Activated T-helper 1 cell treated with anti-CD3 and anti-CD28 coated beads, Interleukin-12 subunit alpha, Interleukin-12 subunit beta, Interleukin-2, Interleukin-4 antibody, amounts not matched to agents 30 ng/mL and 10 ng/mL and 1 ng/mL, durations not matched to agents 14 hours and 24 hours and 36 hours (primary cell): ENCODE measurements at regions not wholly inside any gene's neighbourhood (a gene's known extent, or its start where the extent isn't known, plus 50 kb on each side); places are given as distances from the start of the nearest gene placed in this dataset.

ENCODE experiments used
- DNase-seq: peaks from one replicate; pipeline ENCODE4 v3.0.0; 2021; ENCODE audit warnings: low spot score
- H3K27ac Mint-ChIP-seq: one replicate; pipeline ENCODE4 v1.8.0; 2021; ENCODE audit warnings: mild to moderate bottlenecking, mixed read lengths
- H3K27me3 Mint-ChIP-seq: one replicate; pipeline ENCODE4 v1.8.0; 2022; ENCODE audit warnings: mild to moderate bottlenecking, moderate library complexity, mixed read lengths; ENCODE audit not compliant: insufficient read depth
- H3K36me3 Mint-ChIP-seq: one replicate; pipeline ENCODE4 v1.8.0; 2021; ENCODE audit warnings: low read depth, mixed read lengths
- H3K4me1 Mint-ChIP-seq: one replicate; pipeline ENCODE4 v1.8.0; 2021; ENCODE audit warnings: low read depth, mixed read lengths
- H3K4me3 Mint-ChIP-seq: one replicate; pipeline ENCODE4 v1.8.0; 2021; ENCODE audit warnings: mild to moderate bottlenecking, moderate library complexity, mixed read lengths
- H3K9me3 Mint-ChIP-seq: one replicate; pipeline ENCODE4 v1.8.0; 2021; ENCODE audit warnings: mixed read lengths
- intact Hi-C: fragments of 100-400 bp; cut with micrococcal nuclease; formaldehyde crosslinking; loops from one replicate; pipeline ENCODE4 v1.15.1; 2024

DNA sequence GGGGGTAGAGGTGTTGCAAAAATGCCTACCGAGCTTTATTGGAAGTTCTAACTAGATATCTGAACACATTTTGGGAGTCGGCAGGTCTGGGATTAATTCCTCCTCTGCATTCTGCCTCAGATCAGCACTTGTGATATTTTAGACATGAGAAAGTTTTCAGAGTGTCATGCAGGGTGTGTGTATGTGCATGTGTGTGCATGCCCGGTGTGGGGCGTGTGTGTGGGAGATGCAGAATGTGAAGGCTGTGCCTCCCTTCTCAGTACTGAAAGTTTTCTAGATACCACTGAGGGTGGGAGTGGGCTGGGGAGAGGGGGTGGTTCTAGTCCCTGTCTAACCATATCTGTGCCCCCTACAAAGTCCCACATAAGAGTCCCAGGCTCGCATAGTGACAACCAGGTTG lies 180.0 kb upstream of the NTM start:
- no peak for DNase-seq
- Mint-ChIP-seq H3K36me3 (no peaks in the 10 kb centered on the region), H3K9me3 (no peaks in the 10 kb centered on the region), H3K27me3 (peaks cover 2% of the 10 kb centered on the region), H3K4me3 (no peak overlapping the region), H3K27ac (no peak overlapping the region), H3K4me1 (no peaks in the 10 kb centered on the region)
- intact Hi-C loops = no loop called here

DNA sequence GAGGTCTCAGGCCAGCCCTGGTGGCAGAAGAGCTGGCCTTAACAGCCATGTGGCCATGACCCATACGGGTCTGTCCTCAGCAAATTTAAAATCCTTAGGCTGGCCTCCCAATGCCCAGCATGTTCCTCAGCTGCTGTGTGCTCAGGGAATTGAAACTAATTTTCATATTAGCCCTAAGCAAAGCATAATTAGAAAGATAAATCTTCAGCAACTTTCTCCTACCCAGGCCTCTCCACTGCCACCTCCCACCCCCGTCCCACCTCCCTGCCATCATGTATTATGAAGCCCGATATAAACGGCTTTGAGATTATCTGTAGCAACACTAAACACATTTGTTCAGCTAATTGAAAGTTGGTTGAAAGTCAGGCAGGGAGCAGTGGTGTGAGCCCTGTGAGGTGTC lies 178.8 kb upstream of the NTM start:
- no peaks in the 10 kb centered on the region for H3K36me3 Mint-ChIP-seq
- intact Hi-C loops = no loop called here
- no peak overlapping the region for H3K27ac Mint-ChIP-seq

DNA sequence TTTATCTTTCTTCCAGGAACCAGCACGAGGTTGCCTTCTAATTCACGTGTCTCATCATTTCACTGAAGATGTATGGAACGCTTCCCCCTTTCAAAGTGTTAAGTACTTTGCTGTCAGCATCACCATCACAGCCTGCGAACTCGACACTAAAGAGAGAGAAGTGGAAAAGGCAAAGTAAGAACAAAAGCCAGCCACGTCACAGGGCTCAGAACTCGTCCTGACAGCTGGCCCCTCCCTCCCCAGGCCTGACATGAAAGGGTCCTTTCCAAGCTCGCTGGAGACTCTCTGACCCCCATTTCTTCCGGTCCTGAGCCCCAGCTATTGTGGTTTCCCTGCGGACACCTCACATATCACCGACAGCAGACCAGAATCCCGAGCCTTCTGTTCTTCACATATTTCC lies 177.8 kb upstream of the NTM start:
- Mint-ChIP-seq H3K4me3 (no peak overlapping the region), H3K9me3 (no peaks in the 10 kb centered on the region), H3K4me1 (no peaks in the 10 kb centered on the region), H3K27me3 (no peaks in the 10 kb centered on the region), H3K27ac (no peak overlapping the region), H3K36me3 (no peaks in the 10 kb centered on the region)
- no peak for DNase-seq
- intact Hi-C loops = no loop called here

More for the DNA sequence above, 178.8 kb upstream of the NTM start:
- Mint-ChIP-seq H3K27me3 (no peaks in the 10 kb centered on the region), H3K9me3 (no peaks in the 10 kb centered on the region), H3K4me1 (no peaks in the 10 kb centered on the region), H3K4me3 (no peak overlapping the region)
- no peak for DNase-seq

DNA sequence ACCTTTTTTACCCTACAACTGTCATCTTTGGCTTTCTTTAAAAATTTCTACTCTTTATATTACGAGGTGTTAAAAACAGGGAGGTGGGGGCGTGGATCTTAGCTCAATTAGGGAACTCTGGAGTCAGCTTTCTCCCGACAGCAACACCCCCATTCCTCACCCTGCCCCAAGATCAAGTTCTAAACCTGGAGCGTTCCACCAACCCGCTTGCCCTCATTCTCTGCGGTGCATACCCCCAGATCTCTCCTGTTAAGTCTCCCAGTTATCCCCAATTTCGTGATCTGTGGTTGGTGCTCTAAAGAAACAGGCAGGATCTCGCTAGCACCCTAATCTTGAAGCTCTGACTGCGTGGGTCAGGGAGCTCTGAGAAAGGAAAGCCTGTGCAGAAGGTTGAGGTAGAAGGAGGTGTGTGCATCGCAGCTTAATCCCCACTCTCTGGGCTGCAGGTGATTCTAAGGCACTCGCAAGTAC lies 177.3 kb upstream of the NTM start:
- H3K4me3 Mint-ChIP-seq = no peak overlapping the region
- H3K27ac Mint-ChIP-seq = no peak overlapping the region
- no peak for DNase-seq
- intact Hi-C loops = no loop called here
- no peaks in the 10 kb centered on the region for H3K9me3 Mint-ChIP-seq
- no peaks in the 10 kb centered on the region for H3K27me3 Mint-ChIP-seq
- no peaks in the 10 kb centered on the region for H3K36me3 Mint-ChIP-seq
- H3K4me1 Mint-ChIP-seq = no peaks in the 10 kb centered on the region

DNA sequence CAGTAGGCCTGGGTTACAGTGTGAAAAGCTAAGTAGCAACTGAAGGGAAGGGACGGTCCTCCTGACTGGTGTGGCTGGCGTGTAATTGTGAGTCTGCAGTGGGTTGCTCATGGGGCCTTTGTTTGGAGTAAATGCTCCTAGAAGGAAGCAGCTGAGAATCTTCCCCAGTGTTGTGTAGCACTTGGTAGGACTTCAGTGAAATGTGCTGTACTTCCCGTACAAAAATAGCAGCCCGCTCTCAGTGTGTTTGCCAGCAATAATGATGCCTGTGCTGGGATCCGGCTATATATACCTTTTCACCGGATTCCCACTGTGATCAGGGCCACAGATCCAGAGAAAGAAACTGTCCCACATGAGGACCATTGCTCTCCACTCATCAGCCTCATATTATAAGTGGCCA lies 175.7 kb upstream of the NTM start:
- Mint-ChIP-seq H3K27ac (no peak overlapping the region), H3K27me3 (no peaks in the 10 kb centered on the region), H3K4me3 (no peak overlapping the region), H3K36me3 (no peaks in the 10 kb centered on the region), H3K4me1 (no peaks in the 10 kb centered on the region), H3K9me3 (no peaks in the 10 kb centered on the region)
- no peak for DNase-seq
- intact Hi-C loops = no loop called here

DNA sequence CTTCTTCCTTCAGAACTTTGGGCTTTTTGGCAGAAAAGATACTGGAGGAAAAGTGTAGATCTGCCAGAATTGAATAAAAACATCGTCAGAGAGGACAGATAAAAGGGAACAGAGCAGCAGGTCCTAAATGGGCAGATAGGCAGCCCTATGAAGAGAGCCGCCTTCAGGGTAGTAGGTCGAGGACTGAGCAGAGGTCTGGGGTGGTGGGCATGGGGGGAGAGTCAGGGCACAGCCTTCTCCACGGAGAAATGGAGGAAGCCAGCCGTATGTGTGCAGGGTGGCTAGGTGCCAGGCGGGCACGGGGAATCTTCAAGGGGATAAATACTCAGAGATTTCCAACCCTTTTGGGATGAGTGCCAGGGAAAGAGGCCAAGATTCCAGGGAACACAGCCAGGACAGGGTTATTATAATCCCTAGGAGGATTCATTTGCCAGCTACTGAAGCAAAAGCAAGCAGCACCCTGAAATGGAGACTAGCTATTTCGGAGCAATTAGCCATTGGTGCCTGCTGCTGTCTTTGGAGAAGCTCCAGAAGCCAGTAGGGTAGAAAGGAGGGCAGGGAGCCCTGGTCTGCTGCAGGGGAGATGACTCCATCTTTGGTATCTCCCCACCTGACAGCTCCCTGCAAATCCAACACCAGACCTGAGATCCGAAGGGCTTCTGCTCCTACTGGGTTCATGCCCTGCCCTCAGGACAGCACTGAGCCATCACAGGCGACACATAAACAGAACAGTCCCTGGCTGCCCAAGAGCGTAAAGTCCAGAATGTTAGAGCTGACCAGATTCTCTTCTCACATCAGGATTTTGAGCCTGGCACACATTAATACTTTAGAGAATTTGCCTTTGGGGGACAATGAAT lies 174.5 kb upstream of the NTM start:
- no peaks in the 10 kb centered on the region for H3K4me1 Mint-ChIP-seq
- no peak for DNase-seq
- intact Hi-C loops = no loop called here
- H3K27me3 Mint-ChIP-seq = no peaks in the 10 kb centered on the region
- no peak overlapping the region for H3K27ac Mint-ChIP-seq
- H3K4me3 Mint-ChIP-seq = no peak overlapping the region
- no peaks in the 10 kb centered on the region for H3K36me3 Mint-ChIP-seq
- no peaks in the 10 kb centered on the region for H3K9me3 Mint-ChIP-seq

DNA sequence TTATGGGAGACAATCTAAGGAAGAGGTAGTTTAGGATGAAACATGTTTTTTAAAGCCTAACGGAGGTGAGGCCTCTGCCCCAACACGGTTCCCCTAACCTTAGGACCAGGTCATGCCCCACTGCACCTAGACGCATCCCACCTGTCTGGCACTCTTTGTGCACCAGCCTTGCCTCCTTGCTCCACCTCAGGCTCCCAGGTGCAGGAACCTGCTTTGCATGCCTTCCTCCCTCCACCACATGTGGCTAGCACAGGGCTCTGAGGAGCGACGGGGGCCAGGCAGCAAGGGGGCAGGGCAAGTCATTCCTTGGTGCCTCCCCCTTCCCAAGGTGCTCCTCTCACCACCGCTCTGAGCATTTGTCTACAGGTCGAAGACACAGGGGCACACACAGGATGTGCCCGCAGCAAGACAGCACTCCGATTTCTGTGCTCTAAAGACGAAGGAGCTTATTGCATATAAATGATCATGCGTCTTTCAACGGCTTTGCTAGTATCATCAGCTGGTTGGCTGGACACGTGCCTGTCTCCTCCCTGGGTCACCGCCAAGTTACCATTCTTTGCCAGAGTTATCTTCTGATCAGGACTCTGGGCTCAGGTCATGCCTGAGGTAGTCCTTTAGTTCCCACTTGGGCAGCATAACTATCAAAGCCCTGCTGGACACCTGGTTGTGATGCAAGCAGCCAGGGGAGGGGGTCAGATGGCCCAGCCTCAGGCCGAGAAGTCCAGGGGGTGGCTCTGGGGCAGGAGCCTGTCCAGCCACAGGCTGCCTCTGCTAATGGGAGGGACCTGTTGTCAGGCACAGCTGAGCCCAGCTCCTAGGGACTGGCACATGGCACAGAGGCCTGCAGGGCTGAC lies 172.0 kb upstream of the NTM start:
- no peaks in the 10 kb centered on the region for H3K4me1 Mint-ChIP-seq
- no peak for DNase-seq
- intact Hi-C loops = no loop called here
- no peak overlapping the region for H3K27ac Mint-ChIP-seq
- H3K27me3 Mint-ChIP-seq = no peaks in the 10 kb centered on the region
- no peak overlapping the region for H3K4me3 Mint-ChIP-seq
- H3K9me3 Mint-ChIP-seq = no peaks in the 10 kb centered on the region
- no peaks in the 10 kb centered on the region for H3K36me3 Mint-ChIP-seq

DNA sequence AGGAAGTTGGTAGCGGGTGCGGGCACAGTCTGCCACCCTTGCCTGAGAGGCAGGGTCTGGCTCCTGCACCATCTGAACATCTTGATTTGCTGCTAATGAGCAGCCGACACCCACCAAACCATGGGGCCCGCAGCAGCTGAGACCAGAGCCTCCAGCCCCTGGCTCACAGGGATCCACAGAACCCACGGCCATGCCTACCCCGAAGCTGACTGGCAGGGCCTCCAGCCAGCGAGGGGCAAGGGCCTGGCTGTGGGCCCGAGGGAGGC lies 171.5 kb upstream of the NTM start:
- intact Hi-C loops = no loop called here
- Mint-ChIP-seq H3K4me1 (no peaks in the 10 kb centered on the region), H3K27ac (no peak overlapping the region), H3K36me3 (no peaks in the 10 kb centered on the region), H3K27me3 (no peaks in the 10 kb centered on the region), H3K4me3 (no peak overlapping the region), H3K9me3 (no peaks in the 10 kb centered on the region)
- DNase-seq = no peak

DNA sequence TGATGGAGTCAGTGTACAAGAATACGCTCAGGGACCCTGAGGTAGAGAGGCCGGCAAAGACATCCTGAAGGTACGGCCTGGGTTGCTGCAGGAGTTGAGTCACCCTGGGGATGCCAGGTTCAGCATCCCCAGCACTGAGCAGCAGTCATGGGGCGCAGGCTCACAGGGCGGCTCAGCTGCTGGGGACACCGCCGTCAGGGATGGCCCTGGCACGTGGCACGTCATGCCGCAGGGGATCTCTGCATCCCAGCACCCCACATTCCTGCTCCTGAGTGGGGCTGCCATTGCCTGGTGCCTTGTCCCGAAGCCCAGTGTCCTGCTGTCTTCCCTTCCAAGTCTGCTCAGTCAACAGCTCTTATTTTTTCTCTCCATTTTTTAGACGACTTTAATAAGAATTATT lies 168.7 kb upstream of the NTM start:
- Mint-ChIP-seq H3K9me3 (no peaks in the 10 kb centered on the region), H3K27ac (no peak overlapping the region), H3K4me3 (no peak overlapping the region), H3K27me3 (no peaks in the 10 kb centered on the region), H3K4me1 (no peaks in the 10 kb centered on the region), H3K36me3 (no peaks in the 10 kb centered on the region)
- DNase-seq = no peak
- intact Hi-C loops = no loop called here

DNA sequence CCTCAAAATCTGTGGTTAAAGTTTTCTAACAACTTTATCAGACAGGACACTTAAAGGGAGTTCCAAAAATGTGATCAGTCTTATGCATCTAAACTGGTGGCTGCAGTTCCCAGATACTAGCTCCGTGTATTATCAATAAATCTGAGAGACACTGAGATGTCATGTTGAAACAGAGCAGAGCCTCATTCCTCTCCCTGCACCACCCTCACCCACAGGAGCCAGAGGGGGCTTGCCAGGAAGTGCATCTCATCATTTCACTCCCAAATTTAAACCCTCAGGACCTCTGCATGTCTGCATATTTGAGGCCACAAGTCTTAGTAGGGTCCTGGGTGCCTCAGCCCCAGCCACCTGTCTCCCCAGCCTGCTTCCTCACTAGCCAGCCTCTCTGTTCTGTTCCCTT lies 167.4 kb upstream of the NTM start:
- DNase-seq = no peak
- H3K27me3 Mint-ChIP-seq = no peaks in the 10 kb centered on the region
- H3K27ac Mint-ChIP-seq = no peak overlapping the region
- intact Hi-C loops = no loop called here
- no peaks in the 10 kb centered on the region for H3K4me1 Mint-ChIP-seq
- H3K9me3 Mint-ChIP-seq = no peaks in the 10 kb centered on the region
- no peak overlapping the region for H3K4me3 Mint-ChIP-seq
- no peaks in the 10 kb centered on the region for H3K36me3 Mint-ChIP-seq

DNA sequence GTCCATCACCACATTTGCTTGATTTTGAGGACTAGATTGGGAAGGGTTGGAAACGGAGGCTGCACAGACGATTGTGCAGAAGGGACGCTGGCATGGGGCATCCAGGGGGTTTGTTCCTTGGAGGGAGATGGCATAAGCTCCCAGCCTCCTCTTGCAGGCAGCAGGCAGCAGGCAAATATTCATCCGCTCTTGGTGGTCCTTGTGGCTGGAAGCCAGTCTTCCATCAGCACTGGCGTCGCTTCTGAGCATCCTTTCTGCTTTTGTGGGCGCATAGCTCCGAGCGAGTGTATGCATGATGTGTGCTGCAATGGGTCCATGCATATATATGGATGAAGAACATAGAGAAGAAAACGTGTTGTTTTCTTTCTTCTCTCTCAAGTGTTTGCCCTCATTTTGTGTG lies 166.1 kb upstream of the NTM start:
- Mint-ChIP-seq H3K27ac (no peak overlapping the region), H3K4me3 (no peak overlapping the region), H3K27me3 (no peaks in the 10 kb centered on the region), H3K9me3 (no peaks in the 10 kb centered on the region), H3K36me3 (no peaks in the 10 kb centered on the region), H3K4me1 (no peaks in the 10 kb centered on the region)
- no peak for DNase-seq
- intact Hi-C loops = no loop called here

DNA sequence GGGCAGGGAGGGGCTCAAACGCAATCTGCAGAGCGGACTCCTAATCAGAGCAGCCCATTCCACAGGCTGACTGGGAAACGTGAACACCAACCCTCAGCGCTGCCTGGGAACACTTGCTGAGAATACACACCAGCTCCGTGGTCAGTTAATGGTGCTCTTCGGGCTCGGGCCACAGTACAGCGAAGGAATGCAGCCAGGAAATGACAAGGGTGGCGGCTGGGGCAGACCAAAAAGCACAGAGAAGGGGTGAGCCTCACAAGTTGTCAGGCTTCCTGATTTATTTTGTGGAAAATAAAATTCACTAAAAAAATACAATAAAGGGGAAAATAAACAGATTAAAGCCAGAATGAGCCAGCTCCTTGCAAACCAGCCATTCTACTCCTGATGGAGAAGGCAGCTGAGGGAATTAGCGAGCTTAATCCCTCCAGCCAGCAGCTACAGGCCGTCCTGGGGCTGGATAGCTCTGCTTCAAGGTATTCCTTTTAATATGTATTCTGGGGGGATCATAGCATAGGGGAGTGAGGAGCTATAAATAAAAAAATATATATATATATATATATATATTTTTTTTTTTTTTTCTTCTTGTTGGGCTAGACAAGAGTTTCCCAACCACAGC lies 165.5 kb upstream of the NTM start:
- no peak overlapping the region for H3K27ac Mint-ChIP-seq
- H3K27me3 Mint-ChIP-seq = no peaks in the 10 kb centered on the region
- H3K4me1 Mint-ChIP-seq = no peaks in the 10 kb centered on the region
- no peak overlapping the region for H3K4me3 Mint-ChIP-seq
- no peaks in the 10 kb centered on the region for H3K9me3 Mint-ChIP-seq
- intact Hi-C loops = no loop called here
- no peaks in the 10 kb centered on the region for H3K36me3 Mint-ChIP-seq
- DNase-seq = no peak

DNA sequence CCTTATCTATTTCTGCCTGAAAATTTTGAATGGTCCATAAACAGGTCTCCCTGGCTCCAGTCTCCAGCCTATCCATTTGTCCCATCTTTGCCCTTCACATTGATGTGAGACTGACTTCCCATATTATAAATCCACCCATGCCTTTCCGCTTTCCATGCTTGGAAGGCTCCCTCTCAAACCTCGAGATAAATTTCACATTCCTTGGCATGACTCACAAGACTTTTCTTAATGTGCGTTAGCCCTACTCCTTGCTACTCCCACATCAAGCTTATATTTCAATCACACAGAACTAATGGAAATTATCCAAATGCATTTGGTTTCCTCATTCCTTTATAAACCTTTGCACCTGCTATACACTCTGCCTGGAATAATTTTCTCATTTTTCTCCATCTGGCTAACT lies 163.7 kb upstream of the NTM start:
- no peak for DNase-seq
- Mint-ChIP-seq H3K4me3 (no peak overlapping the region), H3K9me3 (no peaks in the 10 kb centered on the region), H3K4me1 (no peaks in the 10 kb centered on the region), H3K27ac (no peak overlapping the region), H3K36me3 (no peaks in the 10 kb centered on the region), H3K27me3 (no peaks in the 10 kb centered on the region)
- intact Hi-C loops = no loop called here
